ENCODE measurements at regions not wholly inside any gene's neighbourhood (a gene's known extent, or its start where the extent isn't known, plus 50 kb on each side); places are given as distances from the start of the nearest gene placed in this dataset.
"Not testable (repeated sequence)": the region's sequence is repeated elsewhere in the genome, so short reads cannot be mapped to it uniquely, and the experiment has no call there.

DNA sequence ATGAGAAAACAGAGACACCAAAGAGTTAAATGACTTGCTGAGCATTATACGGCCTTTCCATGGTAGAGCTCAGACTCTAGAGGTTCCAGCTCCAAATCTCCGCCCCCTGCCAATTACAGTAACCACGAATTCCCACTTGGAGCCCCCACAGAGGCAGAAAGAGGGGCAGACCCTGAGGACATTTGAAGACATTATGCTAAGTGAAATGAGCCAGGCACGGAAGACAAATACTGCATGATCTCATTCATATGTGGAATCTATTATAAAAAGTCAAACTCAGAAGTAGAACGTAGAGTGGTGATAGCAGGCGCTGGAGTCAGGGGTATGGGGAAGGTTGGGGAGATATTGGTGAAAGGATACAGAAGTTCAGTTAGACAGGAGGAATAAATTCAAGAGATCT lies 303.4 kb downstream of the ANAPC1 start:
- H3K27ac ChIP-seq; H3K9me3 ChIP-seq; DNase-seq; H3K36me3 ChIP-seq; H3K27me3 ChIP-seq; H3K4me1 ChIP-seq; H3K4me3 ChIP-seq (replicated peaks in 1 of 3); intact Hi-C loops (cut with DNase I): not testable (repeated sequence)
- WGBS, 2 donors: no CpG with 5 or more reads among the region's 6 CpGs

DNA sequence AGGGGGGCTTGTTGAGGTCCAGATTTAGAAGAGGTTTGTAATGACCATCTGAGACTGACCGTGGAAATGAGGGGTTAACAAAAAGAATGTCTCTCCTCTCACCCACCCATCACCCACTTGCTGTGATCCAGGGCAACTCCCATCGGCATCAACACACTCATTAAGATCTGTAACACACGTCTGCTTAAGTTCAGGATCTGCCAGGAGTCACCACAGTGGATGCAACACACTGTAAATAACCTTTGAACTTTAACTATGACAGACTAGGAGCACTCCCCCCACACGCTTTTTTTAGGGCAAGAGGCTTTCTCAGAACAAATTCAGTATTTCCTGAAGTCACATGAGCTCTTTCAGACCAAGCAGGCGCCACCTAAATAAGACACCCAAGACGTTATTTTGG lies 301.9 kb downstream of the ANAPC1 start:
- intact Hi-C loops (cut with DNase I); H3K27ac ChIP-seq: not testable (repeated sequence)

DNA sequence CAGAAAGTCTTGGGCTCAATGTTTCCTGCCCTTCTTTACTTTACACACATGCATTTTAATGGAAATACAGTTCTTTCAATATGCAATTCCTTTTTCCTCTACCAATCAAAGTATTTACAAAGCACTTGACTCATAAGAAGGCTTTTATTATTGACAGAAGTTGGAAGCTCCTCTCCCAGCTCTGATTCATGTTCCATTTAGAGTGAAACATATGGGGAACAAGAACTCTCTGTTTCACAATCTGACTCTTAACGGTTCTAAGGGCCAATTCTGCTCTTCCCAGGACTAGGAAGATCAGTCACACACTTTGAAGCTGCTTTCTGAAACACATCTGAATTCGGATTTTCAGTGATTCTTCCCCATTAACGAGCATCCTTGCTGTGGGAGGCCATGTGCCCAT lies 300.5 kb downstream of the ANAPC1 start:
- H3K9me3 ChIP-seq; intact Hi-C loops (cut with DNase I); H3K27ac ChIP-seq; H3K27me3 ChIP-seq; H3K4me1 ChIP-seq; DNase-seq; H3K4me3 ChIP-seq (replicated peaks in 1 of 3); H3K36me3 ChIP-seq: not testable (repeated sequence)
- WGBS, 2 donors: no CpG with 5 or more reads among the region's 3 CpGs

More for the DNA sequence above, 301.9 kb downstream of the ANAPC1 start:
- H3K9me3 ChIP-seq; H3K4me3 ChIP-seq (replicated peaks in 1 of 3); H3K27me3 ChIP-seq; H3K36me3 ChIP-seq; H3K4me1 ChIP-seq; DNase-seq: not testable (repeated sequence)
- 80 to 93% methylated on average over 6 of the region's 6 CpGs for WGBS, 2 donors

DNA sequence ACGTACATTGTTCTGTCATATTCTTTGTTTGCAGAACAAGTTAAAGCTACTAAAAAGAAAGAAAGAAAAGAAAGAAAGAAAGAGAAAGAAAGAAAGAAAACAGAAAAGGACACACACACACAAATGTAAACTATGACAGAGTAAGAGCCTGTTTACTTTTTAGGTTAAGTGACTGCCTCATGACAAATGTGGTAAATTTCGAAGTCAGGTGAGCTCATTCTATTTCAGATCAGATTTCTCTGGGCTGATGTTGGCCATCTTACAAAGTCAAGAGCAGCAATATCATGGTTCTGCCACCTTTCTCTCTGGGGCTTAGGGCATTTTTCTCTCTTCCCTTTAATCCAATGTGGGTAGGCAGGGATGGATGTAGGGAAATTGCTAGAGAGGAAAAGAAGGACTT lies 299.5 kb downstream of the ANAPC1 start:
- 91 to 100% methylated on average over 2 of the region's 2 CpGs for WGBS, 2 donors
- not testable (repeated sequence) for H3K9me3 ChIP-seq

DNA sequence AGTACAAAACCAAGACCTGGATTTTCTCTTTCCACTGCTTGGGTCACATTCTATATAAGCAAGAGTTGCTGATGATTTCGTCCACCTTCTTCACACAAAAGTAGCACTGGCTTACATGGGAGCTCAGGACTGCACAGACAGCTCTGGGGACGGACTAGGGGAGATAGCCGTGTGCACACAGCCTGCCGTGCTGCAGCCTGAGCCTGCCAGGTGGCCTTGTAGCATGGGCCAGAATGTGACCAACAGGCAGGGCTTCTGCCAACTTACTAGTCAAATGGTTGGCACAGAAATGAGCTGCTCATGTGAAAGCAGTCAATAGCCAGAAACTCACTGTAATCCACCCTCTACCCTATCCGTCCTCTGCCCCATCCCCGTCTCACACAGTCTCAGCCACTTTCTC lies 299.0 kb downstream of the ANAPC1 start:
- DNase-seq; H3K36me3 ChIP-seq; H3K4me1 ChIP-seq; H3K27me3 ChIP-seq; H3K27ac ChIP-seq; intact Hi-C loops (cut with DNase I); H3K4me3 ChIP-seq (replicated peaks in 1 of 3); H3K9me3 ChIP-seq: not testable (repeated sequence)
- WGBS, 2 donors: 89 to 90% methylated on average over 4 of the region's 6 CpGs

More for the DNA sequence above, 299.5 kb downstream of the ANAPC1 start:
- intact Hi-C loops (cut with DNase I); DNase-seq; H3K4me1 ChIP-seq; H3K27ac ChIP-seq; H3K27me3 ChIP-seq; H3K4me3 ChIP-seq (replicated peaks in 1 of 3); H3K36me3 ChIP-seq: not testable (repeated sequence)

DNA sequence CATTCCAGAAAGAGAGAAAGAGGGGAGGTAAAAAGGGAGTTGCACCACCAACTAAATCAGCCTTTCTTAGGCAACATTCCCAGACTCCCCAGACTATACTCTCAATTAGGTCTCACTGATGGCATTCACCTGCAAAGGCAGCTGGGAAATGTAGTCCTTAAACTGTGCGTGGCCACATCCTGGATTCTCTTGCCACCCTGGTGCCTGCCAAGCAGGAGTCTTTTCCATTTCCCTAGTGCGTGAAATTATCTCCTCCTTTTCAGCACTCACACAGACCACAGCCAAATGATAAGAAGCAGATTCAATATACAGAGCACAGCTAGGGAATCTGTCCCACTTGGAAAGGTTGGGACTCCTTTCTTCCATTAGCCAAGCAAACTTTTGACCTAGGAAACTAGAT lies 298.0 kb downstream of the ANAPC1 start:
- 72 to 82% methylated on average over 2 of the region's 2 CpGs for WGBS, 2 donors

DNA sequence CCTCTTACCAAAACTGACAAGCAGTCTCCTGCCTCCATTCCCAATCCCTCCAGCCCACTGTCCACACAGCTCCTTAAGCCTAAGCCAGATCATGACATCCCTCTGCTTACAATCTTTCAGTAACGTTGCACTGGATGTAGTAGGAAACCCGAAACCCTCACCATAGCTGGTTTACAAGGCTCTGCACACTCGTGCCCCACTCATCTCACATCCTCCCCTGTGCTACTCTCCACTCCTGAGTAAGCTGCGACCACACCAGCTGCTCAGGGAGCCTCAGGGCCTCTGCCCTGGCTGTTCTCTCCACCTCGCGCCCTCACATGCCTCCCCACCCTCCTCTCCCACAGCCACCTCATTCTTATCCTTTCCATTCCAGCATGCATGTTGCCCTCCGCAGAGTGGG lies 288.9 kb downstream of the ANAPC1 start:
- 92% methylated on average over 3 of the region's 7 CpGs; no CpG with 5 or more reads in 1 of the 2 donors for WGBS, 2 donors
- intact Hi-C loops (cut with DNase I); H3K4me3 ChIP-seq (replicated peaks in 1 of 3); DNase-seq; H3K27ac ChIP-seq; H3K27me3 ChIP-seq; H3K4me1 ChIP-seq; H3K9me3 ChIP-seq; H3K36me3 ChIP-seq: not testable (repeated sequence)

More for the DNA sequence above, 298.0 kb downstream of the ANAPC1 start:
- H3K27me3 ChIP-seq; H3K4me3 ChIP-seq (replicated peaks in 1 of 3); intact Hi-C loops (cut with DNase I); H3K36me3 ChIP-seq; H3K9me3 ChIP-seq; H3K4me1 ChIP-seq; H3K27ac ChIP-seq; DNase-seq: not testable (repeated sequence)

DNA sequence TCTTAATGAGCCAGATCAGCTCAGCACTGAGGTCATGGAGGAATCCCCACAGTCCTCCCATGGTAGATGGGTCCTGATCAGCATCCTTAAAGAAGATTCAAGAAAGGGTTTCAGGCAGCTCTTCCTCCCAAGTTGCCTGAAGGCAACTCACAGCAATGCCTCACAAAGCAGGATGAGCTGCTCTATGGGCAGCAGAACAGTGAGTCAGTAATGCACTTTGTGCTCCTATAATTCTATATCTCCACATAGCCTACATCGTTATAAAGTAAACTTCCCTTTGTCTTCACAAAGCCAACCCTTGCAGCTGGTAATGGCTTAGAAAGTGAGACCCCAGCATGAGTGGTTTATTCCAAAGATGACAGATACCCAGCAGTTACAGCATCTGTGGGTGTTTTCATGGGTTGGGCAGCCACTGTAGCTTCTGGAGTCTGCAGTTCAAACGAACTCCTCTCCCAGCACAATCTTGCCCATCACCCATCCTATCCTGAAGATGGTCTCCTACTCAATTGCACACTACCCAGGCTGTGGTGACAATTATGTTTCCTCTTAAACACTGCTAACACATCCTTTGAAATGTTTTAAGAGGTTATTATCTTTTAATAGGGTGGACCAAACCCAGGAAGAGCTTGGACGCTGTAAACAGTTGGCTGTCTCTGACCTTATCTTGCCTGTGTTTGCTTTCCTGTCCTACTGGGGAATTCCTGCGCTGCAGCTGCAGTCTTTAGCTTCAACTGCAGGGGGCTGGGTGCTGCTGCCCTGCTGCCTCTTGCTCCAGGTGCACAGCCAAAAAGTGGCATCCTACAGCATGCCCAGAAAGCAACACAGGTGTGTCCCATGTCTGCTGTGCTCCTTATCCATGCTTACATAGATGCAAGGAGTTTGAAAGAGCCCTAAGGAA lies 286.9 kb downstream of the ANAPC1 start:
- H3K27ac ChIP-seq; DNase-seq; intact Hi-C loops (cut with DNase I); H3K9me3 ChIP-seq; H3K27me3 ChIP-seq; H3K4me1 ChIP-seq; H3K36me3 ChIP-seq; H3K4me3 ChIP-seq (replicated peaks in 1 of 3): not testable (repeated sequence)
- WGBS, 2 donors: 68 to 71% methylated on average over 1 to 2 of the region's 4 CpGs

DNA sequence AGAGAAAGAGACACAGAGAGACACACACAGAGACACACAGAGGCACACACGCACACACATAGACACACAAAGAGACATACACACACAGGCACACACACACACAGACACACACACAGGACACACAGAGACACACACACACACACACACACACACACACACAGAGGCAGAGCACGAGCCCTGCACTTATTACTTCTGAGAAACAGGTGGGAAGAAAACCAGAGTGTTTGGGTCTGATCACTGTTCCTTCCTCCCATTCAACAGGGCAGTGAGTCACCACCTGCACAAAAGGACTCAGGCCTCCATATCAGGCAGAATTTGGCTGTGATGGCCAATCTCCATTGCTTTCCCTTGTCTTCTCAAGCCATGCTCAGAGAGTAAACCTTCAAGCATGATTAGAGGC lies 285.0 kb downstream of the ANAPC1 start:
- H3K27me3 ChIP-seq; H3K36me3 ChIP-seq; H3K27ac ChIP-seq; intact Hi-C loops (cut with DNase I); H3K4me3 ChIP-seq (replicated peaks in 1 of 3); DNase-seq; H3K9me3 ChIP-seq; H3K4me1 ChIP-seq: not testable (repeated sequence)
- 77 to 86% methylated on average over 1 to 2 of the region's 2 CpGs for WGBS, 2 donors

DNA sequence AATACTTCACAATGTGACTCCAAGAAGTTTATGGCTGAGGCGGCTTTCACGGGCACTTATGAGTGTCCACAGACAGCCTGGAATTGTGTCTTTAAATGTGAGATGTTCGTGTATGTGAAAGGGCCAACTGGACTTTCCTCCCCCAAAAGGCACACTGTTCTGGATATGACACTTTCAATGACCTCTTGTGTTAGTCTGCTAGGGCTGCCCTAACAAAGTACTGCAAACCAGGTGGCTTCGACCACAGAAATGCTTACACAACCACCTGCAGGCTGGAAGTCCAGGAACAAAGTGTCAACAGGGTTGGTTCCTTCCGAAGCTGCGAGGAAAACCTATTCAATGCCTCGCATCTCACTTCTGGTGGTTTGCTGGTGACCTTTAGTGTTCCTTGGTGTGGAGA lies 281.7 kb downstream of the ANAPC1 start:
- intact Hi-C loops (cut with DNase I); H3K4me3 ChIP-seq (replicated peaks in 1 of 3); H3K27me3 ChIP-seq; H3K27ac ChIP-seq; H3K9me3 ChIP-seq; H3K4me1 ChIP-seq; DNase-seq; H3K36me3 ChIP-seq: not testable (repeated sequence)
- 67 to 89% methylated on average over 3 of the region's 7 CpGs for WGBS, 2 donors

DNA sequence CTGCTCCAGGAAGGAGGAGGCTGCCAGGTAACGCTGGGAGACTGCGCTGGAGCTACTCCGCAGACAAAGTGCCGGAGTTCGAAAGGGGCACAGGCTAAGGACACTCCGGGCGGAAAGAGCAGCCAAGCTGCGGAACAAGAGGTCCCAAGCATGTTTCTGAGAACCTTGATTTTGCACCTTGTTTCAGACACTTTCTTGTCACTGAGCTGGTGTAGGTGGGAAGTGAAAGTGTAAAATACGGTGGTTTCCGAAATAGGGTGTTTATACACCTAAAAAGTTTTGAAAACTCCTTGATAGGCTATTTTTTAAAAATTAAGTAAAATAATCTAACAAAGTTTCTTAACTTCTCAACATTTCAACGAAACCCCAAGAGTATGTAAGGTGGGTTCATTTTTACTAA lies 278.2 kb downstream of the ANAPC1 start:
- H3K36me3 ChIP-seq; H3K27me3 ChIP-seq; H3K27ac ChIP-seq; DNase-seq; H3K4me3 ChIP-seq (replicated peaks in 1 of 3); H3K4me1 ChIP-seq; H3K9me3 ChIP-seq; intact Hi-C loops (cut with DNase I): not testable (repeated sequence)
- whole genome bisulfite sequencing, 2 donors: 97 to 100% methylated on average over 1 to 6 of the region's 11 CpGs

DNA sequence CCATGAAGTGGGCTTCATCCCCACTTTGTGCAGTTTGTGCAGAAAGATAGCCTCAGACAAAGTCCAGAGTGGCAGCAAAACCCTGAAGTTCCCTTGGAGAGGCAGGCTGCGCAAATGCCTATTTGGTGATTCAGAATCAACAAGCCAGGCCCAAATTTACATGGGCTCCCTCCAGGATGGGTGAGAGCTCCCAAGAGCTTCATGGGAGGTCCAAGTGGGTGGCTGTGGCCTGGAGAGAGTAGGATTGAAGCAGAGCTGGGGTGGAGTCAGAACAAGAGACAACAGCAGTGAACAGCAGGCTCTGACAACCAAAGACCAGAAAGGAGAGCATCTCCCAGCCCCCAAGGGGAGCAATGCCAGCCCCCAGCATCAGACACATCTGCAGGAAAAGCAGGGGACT lies 277.4 kb downstream of the ANAPC1 start:
- intact Hi-C loops (cut with DNase I); H3K27ac ChIP-seq; DNase-seq; H3K36me3 ChIP-seq; H3K4me3 ChIP-seq (replicated peaks in 1 of 3); H3K9me3 ChIP-seq; H3K27me3 ChIP-seq; H3K4me1 ChIP-seq: not testable (repeated sequence)
- no CpG with 5 or more reads among the region's 1 CpG for WGBS, 2 donors

DNA sequence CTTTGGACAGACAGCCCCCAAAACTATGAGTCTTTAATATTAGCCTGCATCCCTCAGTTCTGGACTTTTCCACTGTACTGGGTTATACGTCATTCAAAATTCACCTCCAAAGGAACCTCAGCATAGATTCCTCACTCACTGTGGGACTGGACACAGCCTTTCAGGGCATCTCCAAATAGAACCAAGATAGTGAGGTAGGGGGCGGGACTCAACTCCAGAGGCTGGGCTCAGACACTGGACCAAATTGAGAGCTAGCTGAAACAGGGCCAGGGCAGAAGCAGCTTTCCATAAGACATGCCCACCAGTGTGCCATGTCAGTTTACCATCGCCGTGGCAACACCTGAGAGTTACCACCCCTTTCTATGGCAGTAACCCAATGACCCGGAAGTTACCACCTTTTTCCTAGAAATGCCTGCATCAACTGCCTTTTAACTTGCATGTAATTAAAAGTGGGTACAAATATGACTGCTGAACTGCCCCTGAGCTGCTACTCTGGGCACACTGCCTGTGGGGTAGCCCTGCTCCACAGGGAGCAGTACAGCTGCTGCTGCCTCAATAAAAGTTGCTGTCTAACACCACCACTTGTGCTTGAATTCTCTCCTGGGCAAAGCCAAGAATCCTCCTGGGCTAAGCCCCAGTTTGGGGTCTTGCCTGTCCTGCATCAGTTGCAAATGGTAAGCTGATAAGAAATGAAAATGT lies 274.7 kb downstream of the ANAPC1 start:
- H3K27me3 ChIP-seq; intact Hi-C loops (cut with DNase I); H3K36me3 ChIP-seq; DNase-seq; H3K9me3 ChIP-seq; H3K27ac ChIP-seq; H3K4me3 ChIP-seq (replicated peaks in 1 of 3); H3K4me1 ChIP-seq: not testable (repeated sequence)
- WGBS, 2 donors: 88 to 94% methylated on average over 1 to 2 of the region's 5 CpGs

All from thyroid gland (tissue), 4 donors.